Liver (tissue), 8 donors: ENCODE measurements at regions not wholly inside any gene's neighbourhood (a gene's known extent, or its start where the extent isn't known, plus 50 kb on each side); places are given as distances from the start of the nearest gene placed in this dataset.

Source experiments
- DNase-seq: peaks from one replicate; pipeline ENCODE4 v3.0.0-alpha.2; 2017; ENCODE audit warnings: low spot score
- H3K27ac ChIP-seq, 2 donors: one replicate each; pipeline ENCODE4 v1.7.0; 2013; ENCODE audit warnings: inconsistent platforms in 2 of 2, low read length in 2 of 2, control low read depth in 1 of 2, low read depth in 1 of 2, mild to moderate bottlenecking in 1 of 2
- H3K27me3 ChIP-seq, 4 donors: one replicate each; pipeline versions ENCODE4 v1.6.1 to v1.7.0; 2013; ENCODE audit warnings: low read length in 3 of 4, inconsistent platforms in 1 of 4, mild to moderate bottlenecking in 1 of 4, moderate library complexity in 1 of 4; ENCODE audit not compliant: control insufficient read depth in 4 of 4, insufficient read depth in 4 of 4
- H3K36me3 ChIP-seq, 4 donors: one replicate each; pipeline versions ENCODE4 v1.6.1 to v1.7.0; 2013; ENCODE audit warnings: low read length in 3 of 4, mild to moderate bottlenecking in 3 of 4, low read depth in 1 of 4, moderate library complexity in 1 of 4; ENCODE audit not compliant: control insufficient read depth in 4 of 4, insufficient read depth in 3 of 4
- H3K4me1 ChIP-seq, 4 donors: one replicate each; pipeline versions ENCODE4 v1.6.1 to v1.7.0; 2013; ENCODE audit warnings: low read length in 3 of 4, mild to moderate bottlenecking in 3 of 4, moderate library complexity in 1 of 4; ENCODE audit not compliant: control insufficient read depth in 4 of 4, insufficient read depth in 4 of 4
- H3K4me3 ChIP-seq, 3 donors: one replicate each; pipeline versions ENCODE4 v1.6.1 to v1.7.0; 2013; ENCODE audit warnings: low read length in 3 of 3, control low read depth in 1 of 3, low read depth in 1 of 3, mild to moderate bottlenecking in 1 of 3
- H3K9ac ChIP-seq, 2 donors: one replicate each; pipeline ENCODE4 v1.7.0; 2013; ENCODE audit warnings: low read length in 2 of 2, mild to moderate bottlenecking in 2 of 2, moderate library complexity in 2 of 2, control low read depth in 1 of 2, low read depth in 1 of 2
- H3K9me3 ChIP-seq, 4 donors: one replicate each; pipeline versions ENCODE4 v1.6.1 to v1.7.0; 2013; ENCODE audit warnings: low read length in 3 of 4; ENCODE audit not compliant: control insufficient read depth in 4 of 4
- CTCF ChIP-seq: fragments of 150-350 bp; IDR thresholded peaks from 2 replicates; pipeline ENCODE4 v1.5.1; 2017; ENCODE audit warnings: improper control_type of control experiment, low read depth, low read length; ENCODE audit not compliant: missing input control
- EGR1 ChIP-seq, 2 donors: IDR thresholded peaks; 2 replicates each; pipeline ENCODE4 v1.6.1; 2016 to 2018; ENCODE audit warnings: antibody characterized with exemption in 2 of 2, low read depth in 2 of 2
- FOXA1 ChIP-seq: IDR thresholded peaks from 2 replicates; pipeline ENCODE4 v1.6.1; 2016; ENCODE audit warnings: antibody characterized with exemption
- FOXA2 ChIP-seq: IDR thresholded peaks from 2 replicates; pipeline ENCODE4 v1.6.1; 2016; ENCODE audit warnings: antibody characterized with exemption
- GABPA ChIP-seq, 2 donors: IDR thresholded peaks in 1 of 2; conservative IDR thresholded peaks in 1 of 2; 2 replicates each; pipeline ENCODE4 v1.6.1; 2016; ENCODE audit warnings: antibody characterized with exemption in 2 of 2, mild to moderate bottlenecking in 1 of 2, moderate library complexity in 1 of 2
- HNF4G ChIP-seq: IDR thresholded peaks from 2 replicates; pipeline ENCODE4 v1.6.1; 2016; ENCODE audit warnings: antibody characterized with exemption
- JUND ChIP-seq, 2 donors: IDR thresholded peaks; 2 replicates each; pipeline ENCODE4 v1.6.1; 2016; ENCODE audit warnings: antibody characterized with exemption in 2 of 2
- MAX ChIP-seq: IDR thresholded peaks from 2 replicates; pipeline ENCODE4 v1.6.1; 2016; ENCODE audit warnings: antibody characterized with exemption
- NR2F2 ChIP-seq: IDR thresholded peaks from 2 replicates; pipeline ENCODE4 v1.6.1; 2016; ENCODE audit warnings: antibody characterized with exemption
- RAD21 ChIP-seq, 2 donors: IDR thresholded peaks; 2 replicates each; pipeline ENCODE4 v1.6.1; 2016; ENCODE audit warnings: antibody characterized with exemption in 2 of 2, mild to moderate bottlenecking in 2 of 2
- REST ChIP-seq: IDR thresholded peaks from 2 replicates; pipeline ENCODE4 v1.6.1; 2016; ENCODE audit warnings: antibody characterized with exemption, mild to moderate bottlenecking
- RXRA ChIP-seq, 2 donors: IDR thresholded peaks; 2 replicates each; pipeline ENCODE4 v1.6.1; 2017 to 2018; ENCODE audit warnings: antibody characterized with exemption in 2 of 2, mild to moderate bottlenecking in 1 of 2
- SP1 ChIP-seq: IDR thresholded peaks from 2 replicates; pipeline ENCODE4 v1.6.1; 2018; ENCODE audit warnings: antibody characterized with exemption, mild to moderate bottlenecking
- TAF1 ChIP-seq: conservative IDR thresholded peaks from 2 replicates; pipeline ENCODE4 v1.6.1; 2016; ENCODE audit warnings: antibody characterized with exemption, mild to moderate bottlenecking
- YY1 ChIP-seq: IDR thresholded peaks from 2 replicates; pipeline ENCODE4 v1.6.1; 2016; ENCODE audit warnings: antibody characterized with exemption, mild to moderate bottlenecking
- ZBTB33 ChIP-seq: IDR thresholded peaks from 2 replicates; pipeline ENCODE4 v1.6.1; 2016; ENCODE audit warnings: antibody characterized with exemption
- WGBS: extraction: QIAGEN DNeasy Blood & Tissue Kit; methylation state at CpG from one replicate; pipeline ENCODE4 v1.1.7; 2013; 5-methylcytosine and 5-hydroxymethylcytosine counted together
- TF ChIP-seq, protein P1 (sequence below): IDR thresholded peaks from 2 replicates; pipeline ENCODE4 v1.6.1; 2016; ENCODE audit warnings: antibody characterized with exemption
- donor health status: healthy.
- donor health status: healthy.
- donor health status: healthy.
- donor health status: healthy.
- donor health status: healthy.

GRCh38 chr17:69677130-69677529, 262.6 kb downstream of the MAP2K6 start (continued):
- TF ChIP-seq ZBTB33, result no peak
- TF ChIP-seq, protein P1, sequence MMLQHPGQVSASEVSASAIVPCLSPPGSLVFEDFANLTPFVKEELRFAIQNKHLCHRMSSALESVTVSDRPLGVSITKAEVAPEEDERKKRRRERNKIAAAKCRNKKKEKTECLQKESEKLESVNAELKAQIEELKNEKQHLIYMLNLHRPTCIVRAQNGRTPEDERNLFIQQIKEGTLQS, result no peak
- TF ChIP-seq FOXA1, result no peak

- H3K27ac ChIP-seq, result no peak overlapping the region
- H3K9ac ChIP-seq, result no peak overlapping the region
- TF ChIP-seq, protein P1, result no peak
- no peak for TF ChIP-seq ZBTB33
- TF ChIP-seq EGR1 (IDR thresholded peaks at IDR 0.05; ENCODE audit: low read depth in 2 of 2), result no peak
- no peak for TF ChIP-seq FOXA2
- no peak for TF ChIP-seq CTCF
- TF ChIP-seq HNF4G, result no peak
- TF ChIP-seq MAX, result no peak
- TF ChIP-seq REST, result no peak
- TF ChIP-seq RXRA (IDR thresholded peaks at IDR 0.05), result no peak
- TF ChIP-seq RAD21 (IDR thresholded peaks at IDR 0.05), result no peak
- no peak for TF ChIP-seq JUND (IDR thresholded peaks at IDR 0.05)
- TF ChIP-seq FOXA1, result no peak
- TF ChIP-seq TAF1, result no peak
- no peak for TF ChIP-seq SP1
- TF ChIP-seq YY1, result no peak
- TF ChIP-seq NR2F2, result no peak
- TF ChIP-seq GABPA (IDR thresholded peaks at IDR 0.05 in 1 of 2, conservative IDR thresholded peaks at IDR 0.05 in 1 of 2), result no peak
- no peak overlapping the region for H3K4me3 ChIP-seq
- no peaks in the 10 kb centered on the region for H3K27me3 ChIP-seq
- DNase-seq, result no peak
- WGBS, result 66% methylated on average over 2 of the region's 2 CpGs
- H3K36me3 ChIP-seq, result no peaks in the 10 kb centered on the region
- H3K9me3 ChIP-seq, result no peaks in the 10 kb centered on the region
- no peaks in the 10 kb centered on the region for H3K4me1 ChIP-seq
Observed at GRCh38 chr17:69678206-69678605, 263.7 kb downstream of the MAP2K6 start.
